Omental fat pad (tissue), 3 donors: ENCODE measurements at regions not wholly inside any gene's neighbourhood (a gene's known extent, or its start where the extent isn't known, plus 50 kb on each side); places are given as distances from the start of the nearest gene placed in this dataset.

Source experiments
- ATAC-seq: fragments of 150-250 bp; one replicate; pipeline ENCODE4 v1.9.1; 2016; ENCODE audit warnings: mild to moderate bottlenecking, moderate library complexity; ENCODE audit not compliant: low FRiP score
- DNase-seq: peaks from one replicate; pipeline ENCODE4 v3.0.0-alpha.2; 2019; ENCODE audit warnings: low spot score
- CTCF ChIP-seq, 3 donors: fragments of 450-650 bp; IDR thresholded peaks; one replicate each; pipeline ENCODE4 v1.5.1; 2016 to 2017; ENCODE audit warnings: antibody characterized with exemption in 3 of 3, mild to moderate bottlenecking in 3 of 3, moderate library complexity in 2 of 3

- no peak for TF ChIP-seq CTCF (IDR thresholded peaks at IDR 0.05)
- ATAC-seq, result no peak
These were observed 211.1 kb downstream of the ICE1 start for GRCh38 chr5:5633579-5633978.

GRCh38 chr5:5632678-5633077 lies 210.2 kb downstream of the ICE1 start:
- no peak for TF ChIP-seq CTCF (IDR thresholded peaks at IDR 0.05)
- ATAC-seq (no peak), DNase-seq (no peak)

More at GRCh38 chr5:5633579-5633978, 211.1 kb downstream of the ICE1 start:
- DNase-seq, result no peak

GRCh38 chr5:5629607-5629978 lies 207.1 kb downstream of the ICE1 start:
- ATAC-seq (no peak), DNase-seq (no peak)
- no peak for TF ChIP-seq CTCF (IDR thresholded peaks at IDR 0.05)

- no peak for ATAC-seq
- no peak for TF ChIP-seq CTCF (IDR thresholded peaks at IDR 0.05)
- no peak for DNase-seq
These were observed 206.6 kb downstream of the ICE1 start for GRCh38 chr5:5628866-5629606.

GRCh38 chr5:5626412-5626811 lies 203.9 kb downstream of the ICE1 start:
- DNase-seq (no peak), ATAC-seq (no peak)
- no peak for TF ChIP-seq CTCF (IDR thresholded peaks at IDR 0.05)

- no peak for ATAC-seq
- no peak for TF ChIP-seq CTCF (IDR thresholded peaks at IDR 0.05)
- DNase-seq, result no peak
These were observed 203.0 kb downstream of the ICE1 start for GRCh38 chr5:5625491-5625890.

GRCh38 chr5:5623397-5623796 lies 200.9 kb downstream of the ICE1 start:
- no peak for TF ChIP-seq CTCF (IDR thresholded peaks at IDR 0.05)
- DNase-seq, result no peak
- no peak for ATAC-seq
